ENCODE measurements at regions not wholly inside any gene's neighbourhood (a gene's known extent, or its start where the extent isn't known, plus 50 kb on each side); places are given as distances from the start of the nearest gene placed in this dataset.

DNA sequence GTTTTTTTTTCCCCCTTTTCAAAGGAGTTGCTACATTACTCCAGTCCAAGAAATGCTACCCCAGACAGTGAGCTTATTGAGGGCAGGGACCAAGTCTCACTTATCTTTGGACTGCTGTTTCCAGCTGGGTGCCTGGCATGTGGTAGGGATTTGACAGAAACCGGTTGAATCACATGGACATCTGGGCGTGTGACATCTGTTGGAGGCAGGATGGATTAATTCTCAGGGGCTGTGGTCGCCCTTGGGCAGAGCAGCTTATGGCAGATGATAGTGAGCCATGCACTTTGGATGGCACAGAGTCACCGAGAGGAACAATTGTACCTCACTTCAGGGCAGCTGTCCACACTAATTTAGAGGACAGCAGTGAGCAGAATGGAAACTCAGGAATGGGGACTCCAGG, 254.6 kb upstream of the ID2 start:
- TF ChIP-seq, protein P1, sequence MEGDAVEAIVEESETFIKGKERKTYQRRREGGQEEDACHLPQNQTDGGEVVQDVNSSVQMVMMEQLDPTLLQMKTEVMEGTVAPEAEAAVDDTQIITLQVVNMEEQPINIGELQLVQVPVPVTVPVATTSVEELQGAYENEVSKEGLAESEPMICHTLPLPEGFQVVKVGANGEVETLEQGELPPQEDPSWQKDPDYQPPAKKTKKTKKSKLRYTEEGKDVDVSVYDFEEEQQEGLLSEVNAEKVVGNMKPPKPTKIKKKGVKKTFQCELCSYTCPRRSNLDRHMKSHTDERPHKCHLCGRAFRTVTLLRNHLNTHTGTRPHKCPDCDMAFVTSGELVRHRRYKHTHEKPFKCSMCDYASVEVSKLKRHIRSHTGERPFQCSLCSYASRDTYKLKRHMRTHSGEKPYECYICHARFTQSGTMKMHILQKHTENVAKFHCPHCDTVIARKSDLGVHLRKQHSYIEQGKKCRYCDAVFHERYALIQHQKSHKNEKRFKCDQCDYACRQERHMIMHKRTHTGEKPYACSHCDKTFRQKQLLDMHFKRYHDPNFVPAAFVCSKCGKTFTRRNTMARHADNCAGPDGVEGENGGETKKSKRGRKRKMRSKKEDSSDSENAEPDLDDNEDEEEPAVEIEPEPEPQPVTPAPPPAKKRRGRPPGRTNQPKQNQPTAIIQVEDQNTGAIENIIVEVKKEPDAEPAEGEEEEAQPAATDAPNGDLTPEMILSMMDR (IDR thresholded peaks at IDR 0.05): no peak
- Histone ChIP-seq H3K36me3 (ENCODE audit: low read depth) (no peaks in the 10 kb centered on the region), H3K4me1 (ENCODE audit: low read depth) (peaks cover 2% of the 10 kb centered on the region), H3K9me3 (no peaks in the 10 kb centered on the region), H3K4me3 (no peak overlapping the region)
- DNase-seq: no peak
- intact Hi-C loops (cut with DNase I, micrococcal nuclease): no loop called here
- ATAC-seq: no peak

DNA sequence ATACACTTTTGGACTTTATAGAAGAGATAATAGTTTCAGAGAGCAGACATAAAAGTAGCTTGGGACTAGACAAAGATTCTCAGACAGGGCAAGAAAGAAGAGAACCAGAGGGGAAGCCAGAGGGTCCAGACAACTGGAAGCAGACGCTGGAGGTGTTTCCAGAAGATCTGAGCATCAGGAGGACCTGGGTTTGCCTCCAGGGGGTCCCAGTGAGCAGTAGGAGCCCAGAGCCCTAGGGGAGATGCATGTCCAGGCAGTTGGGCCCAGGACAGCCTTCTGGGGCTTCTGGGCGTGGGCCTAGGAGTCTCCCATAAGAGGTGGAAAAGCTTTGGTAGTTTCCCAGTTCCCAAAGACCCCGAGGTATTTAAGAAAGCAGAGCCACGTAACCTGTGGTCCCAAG, 251.2 kb upstream of the ID2 start:
- no peaks in the 10 kb centered on the region for H3K36me3 ChIP-seq (ENCODE audit: low read depth)
- H3K4me1 ChIP-seq (ENCODE audit: low read depth): peaks cover 2% of the 10 kb centered on the region
- TF ChIP-seq, protein P1 (IDR thresholded peaks at IDR 0.05): no peak
- ATAC-seq (no peak), DNase-seq (no peak)
- H3K9me3 ChIP-seq: no peaks in the 10 kb centered on the region
- intact Hi-C loops (cut with DNase I, micrococcal nuclease): no loop called here
- H3K4me3 ChIP-seq: no peak overlapping the region

DNA sequence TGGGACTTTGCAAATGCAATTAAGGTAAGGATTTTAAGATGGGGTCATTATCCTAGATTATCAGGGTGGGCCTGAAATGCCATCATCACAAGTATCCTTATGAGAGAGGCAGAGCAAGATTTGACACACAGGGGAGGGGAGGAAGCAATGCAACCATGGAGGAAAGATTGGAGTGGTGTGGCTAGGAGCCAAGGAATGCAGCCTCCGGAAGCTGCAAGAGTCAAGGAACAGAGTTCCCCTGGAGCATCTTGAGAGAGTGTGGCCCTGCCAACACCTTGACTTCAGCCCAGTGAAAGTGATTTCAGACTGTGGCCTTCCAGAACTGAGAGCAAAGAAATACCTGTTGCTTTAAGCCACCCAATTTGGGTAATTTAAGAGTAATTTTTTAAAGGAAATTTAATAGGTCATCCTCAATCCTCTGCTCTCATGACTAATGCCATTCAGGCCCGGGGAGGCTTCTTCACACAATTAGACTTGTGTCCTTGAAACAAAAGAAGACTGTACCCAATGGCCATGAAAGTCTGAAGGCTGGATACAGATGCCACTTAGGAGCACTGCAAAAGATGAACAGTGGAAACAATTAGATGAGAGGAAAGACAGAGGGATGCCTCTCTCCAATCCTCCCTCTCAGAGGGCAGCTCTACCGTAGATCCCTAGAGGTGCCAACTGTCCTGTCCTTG, 250.3 kb upstream of the ID2 start:
- no peaks in the 10 kb centered on the region for H3K9me3 ChIP-seq
- TF ChIP-seq, protein P1 (IDR thresholded peaks at IDR 0.05): no peak
- no peak for ATAC-seq
- no peak for DNase-seq
- intact Hi-C loops (cut with DNase I, micrococcal nuclease): no loop called here
- H3K4me1 ChIP-seq (ENCODE audit: low read depth): peaks cover 2% of the 10 kb centered on the region
- H3K4me3 ChIP-seq: no peak overlapping the region
- no peaks in the 10 kb centered on the region for H3K36me3 ChIP-seq (ENCODE audit: low read depth)

DNA sequence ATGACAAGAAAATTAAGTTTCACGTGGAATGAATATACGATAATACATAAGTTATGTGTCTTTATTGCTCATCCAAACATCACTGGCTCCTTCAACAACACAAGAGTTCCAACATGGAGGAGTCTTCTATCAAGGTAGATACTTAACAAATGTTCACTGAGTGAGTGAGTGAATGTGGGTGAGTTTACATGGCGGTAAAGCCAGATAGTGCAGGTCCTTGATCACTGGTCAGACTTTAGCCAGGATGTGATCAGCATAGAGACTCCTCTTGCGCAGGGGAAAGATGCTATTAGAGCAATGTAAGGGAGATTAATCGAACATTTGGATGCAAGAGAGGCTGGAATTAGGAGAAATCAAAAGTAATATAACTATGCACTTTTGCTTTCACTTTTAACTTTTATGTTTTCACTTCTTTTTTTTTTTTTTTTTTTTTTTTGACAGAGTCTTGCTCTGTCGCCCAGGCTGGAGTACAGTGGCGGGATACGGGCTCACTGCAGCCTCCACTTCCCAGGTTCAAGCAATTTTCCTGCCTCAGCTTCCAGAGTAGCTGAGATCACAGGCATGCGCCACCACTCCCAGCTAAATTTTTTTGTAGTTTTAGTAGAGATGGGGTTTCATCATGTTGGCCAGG, 249.0 kb upstream of the ID2 start:
- DNase-seq (no peak), ATAC-seq (no peak)
- Histone ChIP-seq H3K36me3 (ENCODE audit: low read depth) (no peaks in the 10 kb centered on the region), H3K4me3 (no peak overlapping the region), H3K4me1 (ENCODE audit: low read depth) (peaks cover 2% of the 10 kb centered on the region), H3K9me3 (no peaks in the 10 kb centered on the region)
- TF ChIP-seq, protein P1 (IDR thresholded peaks at IDR 0.05): no peak
- intact Hi-C loops (cut with DNase I, micrococcal nuclease): no loop called here

DNA sequence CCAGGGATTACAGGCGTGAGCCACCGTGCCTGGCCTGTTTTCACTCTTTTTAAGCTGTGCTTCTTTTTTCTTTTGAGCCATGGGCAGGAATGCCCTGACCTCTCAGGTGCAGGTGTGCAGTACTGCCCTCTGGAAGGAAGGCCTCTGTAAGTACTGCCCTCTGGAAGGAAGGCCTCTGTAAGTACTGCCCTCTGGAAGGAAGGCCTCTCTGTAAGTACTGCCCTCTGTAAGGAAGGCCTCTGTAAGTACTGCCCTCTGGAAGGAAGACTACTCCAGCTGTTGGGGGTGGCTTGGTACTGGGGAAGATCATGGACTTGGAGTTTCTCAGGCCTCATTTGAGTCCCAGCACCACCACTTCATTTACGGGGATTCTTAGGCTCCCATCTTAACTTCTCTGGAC, 248.5 kb upstream of the ID2 start:
- Histone ChIP-seq H3K9me3 (no peaks in the 10 kb centered on the region), H3K4me3 (no peak overlapping the region), H3K36me3 (ENCODE audit: low read depth) (no peaks in the 10 kb centered on the region), H3K4me1 (ENCODE audit: low read depth) (peaks cover 2% of the 10 kb centered on the region)
- ATAC-seq (peak; percentile 58), DNase-seq (no peak)
- intact Hi-C loops (cut with DNase I, micrococcal nuclease): no loop called here
- TF ChIP-seq, protein P1 (IDR thresholded peaks at IDR 0.05): no peak

Data from mucosa of descending colon (tissue), 3 donors.